Anterior cingulate cortex (tissue), 58 donors: ENCODE measurements at regions not wholly inside any gene's neighbourhood (a gene's known extent, or its start where the extent isn't known, plus 50 kb on each side); places are given as distances from the start of the nearest gene placed in this dataset.
"Not testable (repeated sequence)": the region's sequence is repeated elsewhere in the genome, so short reads cannot be mapped to it uniquely, and the experiment has no call there.

Experiments
- DNase-seq, 58 donors: peaks; one replicate each; lab custom pipeline; 2025; lab: John Stamatoyannopoulos, UW

GRCh38 chr3:78281381-78281780, 1241.5 kb downstream of the ROBO2 start:
- DNase-seq, result no peak

DNA sequence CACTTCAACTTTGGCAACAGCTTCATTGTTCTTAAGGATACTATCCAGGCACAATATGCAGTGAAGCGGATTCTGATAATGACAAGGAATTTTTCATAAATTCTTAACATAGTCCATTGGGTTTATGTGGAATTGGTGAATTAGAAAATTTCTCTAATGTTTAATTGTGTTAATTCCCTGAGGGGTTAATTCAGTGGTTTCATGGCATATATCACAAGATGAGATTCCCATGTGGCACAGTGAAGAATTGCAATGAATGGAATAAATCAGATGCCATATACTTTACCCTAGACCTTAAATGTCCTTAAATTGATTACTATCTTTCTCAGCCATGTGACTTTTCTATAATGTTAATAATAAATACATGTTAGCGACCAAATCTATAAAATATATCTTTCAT, 1244.1 kb downstream of the ROBO2 start:
- no peak for DNase-seq

DNA sequence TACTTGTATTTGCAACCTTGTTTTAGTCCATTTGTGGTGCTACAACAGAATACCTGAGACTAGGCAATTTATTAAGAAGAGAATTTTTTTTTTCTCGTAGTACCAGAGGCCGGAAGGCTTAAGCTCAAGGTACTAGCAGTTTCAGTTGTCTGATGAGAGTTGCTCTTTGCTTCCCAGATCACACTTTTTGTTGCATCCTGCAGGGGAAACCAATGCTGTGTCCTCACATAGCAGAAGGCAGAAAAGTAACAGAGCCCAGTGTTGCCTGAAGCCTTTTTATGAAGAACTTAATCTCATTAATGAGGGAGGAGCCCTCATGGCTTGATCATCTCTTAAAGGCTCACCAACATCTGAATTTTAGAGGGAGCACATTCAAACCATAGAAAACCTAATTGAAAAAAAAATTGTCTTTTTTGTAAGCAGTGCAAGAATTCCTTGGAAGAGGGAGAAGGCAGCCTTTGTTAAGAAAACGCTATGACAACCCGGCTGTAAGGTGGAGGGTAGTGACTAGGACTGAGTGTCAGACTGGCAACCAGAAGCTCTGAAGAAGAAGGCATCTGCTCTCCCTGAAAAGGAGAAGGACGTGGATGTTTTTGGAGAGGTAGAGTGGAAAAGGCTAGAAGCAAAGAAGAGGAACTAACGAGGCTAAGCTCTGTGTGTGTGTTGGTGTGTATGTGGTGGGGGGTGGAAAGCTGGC, 1245.3 kb downstream of the ROBO2 start:
- DNase-seq, result no peak

GRCh38 chr3:78287085-78287484, 1247.2 kb downstream of the ROBO2 start:
- DNase-seq, result no peak

GRCh38 chr3:78293284-78293683, 1253.4 kb downstream of the ROBO2 start:
- no peak for DNase-seq

DNA sequence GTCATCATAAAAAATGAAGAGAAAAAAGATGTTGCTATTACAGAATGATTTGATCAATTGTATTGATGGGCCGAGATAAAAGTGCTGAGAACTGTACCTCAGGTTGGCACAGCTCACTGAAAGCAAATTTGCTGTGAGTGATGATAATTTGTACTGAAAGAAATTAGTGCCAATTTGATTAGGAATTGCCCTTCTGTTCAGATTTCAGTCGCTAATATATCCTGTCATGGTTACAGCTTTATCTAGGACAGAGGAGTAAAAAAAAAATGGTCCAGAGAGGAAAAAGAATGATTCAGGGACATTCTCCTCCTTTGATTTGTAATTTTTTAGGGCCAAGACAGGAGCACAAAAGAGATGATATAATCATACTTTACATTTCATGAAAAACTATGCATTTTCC, 1264.2 kb downstream of the ROBO2 start:
- no peak for DNase-seq

DNA sequence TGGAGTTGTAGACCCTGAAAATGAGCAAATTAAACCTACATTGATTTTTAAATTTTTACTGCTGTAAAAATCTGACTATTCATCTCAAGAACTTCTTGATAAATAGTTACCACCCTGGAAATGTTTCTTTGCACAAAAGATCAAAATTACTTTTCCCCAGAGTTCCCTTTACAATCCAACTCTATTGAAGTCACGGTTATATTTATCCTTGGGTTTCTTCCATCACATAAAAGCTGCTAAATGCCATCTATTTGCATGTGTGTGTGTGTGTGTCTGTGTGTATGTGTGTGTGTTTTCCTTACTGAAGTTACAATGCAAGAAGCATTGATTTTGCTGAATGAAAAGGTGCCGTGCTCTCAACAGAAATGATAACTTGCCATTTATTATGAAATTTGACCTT, 1273.0 kb downstream of the ROBO2 start:
- DNase-seq, result no peak

GRCh38 chr3:78313332-78313731, 1273.4 kb downstream of the ROBO2 start:
- DNase-seq, result no peak

- DNase-seq, result no peak
Observed at GRCh38 chr3:78314327-78314726, 1274.4 kb downstream of the ROBO2 start.

GRCh38 chr3:78317774-78318173, 1277.9 kb downstream of the ROBO2 start:
- no peak for DNase-seq

- no peak for DNase-seq
Observed at GRCh38 chr3:78322780-78323179, 1282.9 kb downstream of the ROBO2 start.

DNA sequence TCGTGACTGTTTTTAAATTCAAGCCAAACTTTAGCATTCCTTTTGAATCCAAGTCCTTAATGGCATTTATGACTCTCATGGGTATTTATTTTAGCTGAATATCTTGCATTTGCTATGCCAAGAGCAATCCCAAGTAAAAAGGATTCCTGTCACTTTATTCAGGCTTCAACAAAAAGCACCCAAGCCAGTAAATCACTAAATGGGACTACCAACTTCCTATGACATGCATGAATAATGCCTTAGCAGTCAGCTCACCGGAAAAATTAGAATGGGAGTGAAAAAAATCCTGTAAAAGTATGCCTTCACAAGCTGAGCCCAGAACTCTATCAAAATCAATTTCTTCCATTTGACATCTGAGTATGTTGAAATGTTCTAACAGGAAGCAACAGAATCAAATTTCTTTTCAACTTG, 1297.9 kb downstream of the ROBO2 start:
- DNase-seq, result no peak

- no peak for DNase-seq
Observed at GRCh38 chr3:78338405-78338804, 1298.5 kb downstream of the ROBO2 start.

GRCh38 chr3:78343221-78343620, 1303.3 kb downstream of the ROBO2 start:
- DNase-seq, result no peak

- DNase-seq, result not testable (repeated sequence)
Observed at GRCh38 chr3:78344267-78344666, 1304.4 kb downstream of the ROBO2 start.

DNA sequence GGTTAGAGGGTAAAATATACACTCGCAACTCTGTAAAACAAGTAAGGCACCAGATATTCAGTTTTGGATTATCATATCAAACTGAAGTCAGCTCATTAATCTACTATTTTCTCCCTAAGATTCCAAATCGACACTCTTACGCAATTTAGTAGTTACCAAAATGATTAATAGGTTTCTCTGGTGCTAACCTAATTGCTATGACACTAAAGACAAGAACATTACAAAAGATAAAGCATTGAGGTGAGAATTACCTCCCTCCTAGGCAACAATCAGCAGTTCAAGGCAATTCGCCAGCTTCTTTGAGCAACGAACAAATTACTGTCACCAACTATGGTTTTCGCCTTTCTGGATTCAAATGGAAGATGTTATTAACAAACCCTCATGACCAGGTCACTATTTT, 1305.0 kb downstream of the ROBO2 start:
- DNase-seq, result no peak

DNA sequence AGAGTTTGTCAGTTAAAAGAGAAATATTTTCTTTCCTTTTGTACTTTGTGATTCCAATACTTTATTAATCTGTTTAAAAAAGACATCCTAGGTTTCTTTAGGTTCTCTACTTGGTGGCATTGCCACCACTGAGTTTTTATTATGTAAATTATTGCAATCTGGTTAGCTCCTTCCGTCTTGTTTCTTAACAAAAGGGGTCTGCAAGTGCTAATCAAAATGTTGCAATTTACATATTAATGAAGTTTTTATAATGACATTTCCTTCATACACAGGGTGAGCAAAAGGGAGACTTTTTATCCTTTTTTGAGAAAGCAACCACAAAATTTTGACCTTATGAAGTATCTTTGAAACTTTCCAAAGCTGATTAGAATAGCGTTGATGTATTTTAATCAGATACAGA, 1307.3 kb downstream of the ROBO2 start:
- DNase-seq, result no peak

- DNase-seq, result no peak
Observed at GRCh38 chr3:78348664-78349063, 1308.8 kb downstream of the ROBO2 start.

DNA sequence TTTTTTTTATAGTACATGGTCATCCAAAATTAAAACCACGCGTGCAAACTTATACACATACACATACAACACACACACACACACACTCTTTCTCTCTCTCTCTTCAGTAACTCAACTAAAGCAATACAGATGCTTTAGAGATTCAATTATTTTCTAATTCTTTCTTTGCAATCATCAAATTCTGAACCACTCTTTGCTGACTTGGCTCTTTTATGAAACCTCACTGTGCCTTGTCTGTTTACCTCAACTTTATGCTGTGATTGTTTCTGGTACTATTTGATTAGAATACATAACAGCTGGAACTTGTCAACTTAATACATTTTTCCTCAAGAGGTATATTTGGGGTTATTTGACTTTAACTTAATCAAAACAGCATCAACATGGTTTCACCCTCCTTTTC, 1309.7 kb downstream of the ROBO2 start:
- no peak for DNase-seq

- no peak for DNase-seq
Observed at GRCh38 chr3:78351334-78351733, 1311.4 kb downstream of the ROBO2 start.

- no peak for DNase-seq
Observed at GRCh38 chr3:78353231-78353630, 1313.3 kb downstream of the ROBO2 start.

GRCh38 chr3:78360849-78361248, 1321.0 kb downstream of the ROBO2 start:
- DNase-seq, result no peak
